ENCODE measurements at regions not wholly inside any gene's neighbourhood (a gene's known extent, or its start where the extent isn't known, plus 50 kb on each side); places are given as distances from the start of the nearest gene placed in this dataset.

DNA sequence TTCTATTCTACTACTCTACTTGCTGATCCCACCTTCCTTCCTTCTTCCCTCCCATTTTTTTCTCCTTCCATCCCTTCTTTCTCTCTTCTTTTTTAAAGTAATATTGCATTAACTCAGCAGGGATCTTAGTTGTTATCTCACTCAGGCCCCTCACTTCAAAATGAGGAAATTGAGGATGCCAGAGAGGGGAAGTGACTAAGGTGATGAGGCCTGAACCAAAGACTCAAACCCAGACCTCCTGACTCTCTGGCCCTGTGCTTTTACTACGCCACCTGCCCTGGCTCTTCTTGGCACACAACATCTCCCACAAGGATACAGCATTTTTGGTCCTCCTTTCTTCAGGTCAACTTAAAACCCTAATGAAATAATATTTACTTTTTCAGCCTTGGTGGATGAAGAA, 151.7 kb upstream of the ZNF648 start:
- TF ChIP-seq, protein P1, sequence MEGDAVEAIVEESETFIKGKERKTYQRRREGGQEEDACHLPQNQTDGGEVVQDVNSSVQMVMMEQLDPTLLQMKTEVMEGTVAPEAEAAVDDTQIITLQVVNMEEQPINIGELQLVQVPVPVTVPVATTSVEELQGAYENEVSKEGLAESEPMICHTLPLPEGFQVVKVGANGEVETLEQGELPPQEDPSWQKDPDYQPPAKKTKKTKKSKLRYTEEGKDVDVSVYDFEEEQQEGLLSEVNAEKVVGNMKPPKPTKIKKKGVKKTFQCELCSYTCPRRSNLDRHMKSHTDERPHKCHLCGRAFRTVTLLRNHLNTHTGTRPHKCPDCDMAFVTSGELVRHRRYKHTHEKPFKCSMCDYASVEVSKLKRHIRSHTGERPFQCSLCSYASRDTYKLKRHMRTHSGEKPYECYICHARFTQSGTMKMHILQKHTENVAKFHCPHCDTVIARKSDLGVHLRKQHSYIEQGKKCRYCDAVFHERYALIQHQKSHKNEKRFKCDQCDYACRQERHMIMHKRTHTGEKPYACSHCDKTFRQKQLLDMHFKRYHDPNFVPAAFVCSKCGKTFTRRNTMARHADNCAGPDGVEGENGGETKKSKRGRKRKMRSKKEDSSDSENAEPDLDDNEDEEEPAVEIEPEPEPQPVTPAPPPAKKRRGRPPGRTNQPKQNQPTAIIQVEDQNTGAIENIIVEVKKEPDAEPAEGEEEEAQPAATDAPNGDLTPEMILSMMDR (IDR thresholded peaks at IDR 0.05) = no peak

DNA sequence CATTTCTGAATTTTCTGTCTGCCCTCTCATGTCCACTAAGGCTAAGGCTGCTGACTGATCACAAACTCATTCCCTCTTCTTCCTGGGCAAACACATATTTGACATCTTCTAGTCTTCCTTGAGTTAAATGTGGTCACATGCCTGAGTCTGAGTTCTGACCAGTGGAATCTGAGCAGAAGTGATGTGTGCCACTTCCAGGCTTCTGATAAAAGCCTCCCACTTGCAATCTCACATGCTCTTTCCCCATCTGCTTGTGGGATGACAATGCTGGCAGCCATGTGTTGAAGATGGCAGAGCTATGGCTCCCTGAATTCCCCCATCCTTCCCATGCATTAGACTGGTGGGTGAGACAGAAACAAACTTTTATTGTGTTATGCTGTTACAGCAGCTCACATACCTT, 149.9 kb upstream of the ZNF648 start:
- TF ChIP-seq, protein P1 (IDR thresholded peaks at IDR 0.05) = no peak

DNA sequence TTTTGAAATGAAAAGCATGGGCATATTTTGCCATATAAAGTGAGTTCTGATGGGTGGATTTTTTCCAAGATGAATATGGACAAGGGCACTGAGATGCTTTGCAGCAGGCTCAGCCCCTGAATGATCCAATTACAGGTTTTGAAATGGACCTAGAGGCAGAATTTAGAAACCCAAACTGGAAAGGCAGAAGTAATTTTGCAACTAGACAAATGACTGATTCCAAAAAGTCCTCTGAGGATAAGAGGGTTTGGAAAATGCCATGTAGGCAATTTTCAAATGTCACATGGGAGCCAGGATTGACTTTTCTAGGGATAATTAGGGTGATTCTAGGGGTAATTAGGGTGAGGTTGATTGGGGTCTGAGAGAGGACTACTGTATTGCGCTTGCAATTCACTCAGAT, 148.9 kb upstream of the ZNF648 start:
- TF ChIP-seq, protein P1 (IDR thresholded peaks at IDR 0.05) = no peak

DNA sequence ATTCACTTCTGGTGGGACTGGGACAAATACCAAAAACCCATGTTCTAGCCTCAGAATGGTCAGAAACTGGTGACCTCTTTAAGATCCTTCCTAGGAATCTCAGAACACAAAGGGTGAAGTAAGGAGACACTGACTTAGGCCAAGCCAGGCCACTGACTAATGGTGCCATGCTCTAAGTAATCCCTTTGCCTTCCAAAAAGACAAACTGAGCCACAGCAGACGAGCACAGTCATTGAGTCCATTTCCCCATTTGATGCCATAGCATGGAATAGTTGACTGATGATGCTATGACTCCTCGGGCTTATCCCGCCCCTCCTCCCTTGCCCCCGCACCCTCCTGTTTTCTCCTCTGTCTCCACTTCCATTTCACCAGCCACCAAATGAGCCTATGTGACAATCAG, 145.8 kb upstream of the ZNF648 start:
- TF ChIP-seq, protein P1 (IDR thresholded peaks at IDR 0.05) = no peak

DNA sequence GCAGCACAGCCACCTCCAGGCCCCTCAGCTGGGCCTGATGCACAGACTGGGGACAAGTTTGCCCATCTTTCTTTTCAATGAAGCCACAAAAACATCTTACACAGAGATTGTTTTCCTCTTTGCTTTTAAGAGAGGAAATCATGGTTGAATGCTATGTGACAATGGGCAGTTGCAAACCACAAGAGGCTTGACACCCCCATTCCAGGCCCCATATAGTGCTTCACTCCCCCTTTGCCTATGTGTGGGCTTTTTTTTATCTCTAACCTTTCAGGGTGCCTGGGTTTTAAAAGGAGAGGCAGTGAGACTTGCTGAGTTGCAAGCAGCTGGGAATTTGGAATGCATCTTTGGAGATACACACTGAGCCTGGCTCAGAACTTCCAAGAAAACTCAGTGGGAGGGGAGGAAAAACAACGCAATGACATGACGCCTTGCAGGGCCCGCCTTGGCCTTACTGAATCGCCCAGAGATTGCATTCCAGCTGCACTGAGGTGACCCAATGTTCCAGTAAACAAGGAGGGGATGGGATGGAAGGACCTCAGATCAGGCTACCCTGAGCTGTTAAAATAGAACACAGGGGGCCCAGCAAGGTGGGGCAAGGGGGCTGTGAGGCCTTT, 145.2 kb upstream of the ZNF648 start:
- TF ChIP-seq, protein P1 (IDR thresholded peaks at IDR 0.05) = no peak

DNA sequence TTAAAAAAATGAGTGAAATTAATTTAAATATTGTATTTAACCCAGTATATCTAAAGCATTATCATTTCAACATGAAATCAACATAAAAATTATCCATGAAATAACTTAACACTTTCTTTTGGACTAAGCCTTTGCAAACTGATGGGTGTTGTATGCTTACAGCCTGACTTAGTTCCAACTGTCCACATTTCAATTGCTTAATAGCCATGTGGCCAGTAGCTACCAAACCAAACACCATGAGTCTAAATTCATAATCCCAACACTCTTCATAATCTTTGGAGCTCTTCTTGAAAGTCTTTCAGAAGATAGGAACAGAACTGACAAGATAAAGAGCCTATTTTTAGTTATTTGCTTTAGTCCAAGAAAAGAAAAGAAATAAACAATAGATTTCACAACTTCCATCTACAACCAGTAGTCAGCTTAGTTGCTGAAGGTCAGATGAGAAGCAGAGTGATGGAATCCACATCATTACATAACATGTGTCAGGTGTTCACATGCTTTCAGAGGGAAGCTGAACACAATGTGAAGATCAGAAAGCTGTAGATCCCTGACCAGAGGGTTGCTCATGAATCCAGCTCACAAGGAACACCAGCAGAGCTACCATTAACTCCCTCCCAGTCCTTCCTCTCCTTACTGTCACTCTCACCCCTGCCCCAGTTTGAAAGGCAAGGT, 144.0 kb upstream of the ZNF648 start:
- TF ChIP-seq, protein P1 (IDR thresholded peaks at IDR 0.05) = no peak

DNA sequence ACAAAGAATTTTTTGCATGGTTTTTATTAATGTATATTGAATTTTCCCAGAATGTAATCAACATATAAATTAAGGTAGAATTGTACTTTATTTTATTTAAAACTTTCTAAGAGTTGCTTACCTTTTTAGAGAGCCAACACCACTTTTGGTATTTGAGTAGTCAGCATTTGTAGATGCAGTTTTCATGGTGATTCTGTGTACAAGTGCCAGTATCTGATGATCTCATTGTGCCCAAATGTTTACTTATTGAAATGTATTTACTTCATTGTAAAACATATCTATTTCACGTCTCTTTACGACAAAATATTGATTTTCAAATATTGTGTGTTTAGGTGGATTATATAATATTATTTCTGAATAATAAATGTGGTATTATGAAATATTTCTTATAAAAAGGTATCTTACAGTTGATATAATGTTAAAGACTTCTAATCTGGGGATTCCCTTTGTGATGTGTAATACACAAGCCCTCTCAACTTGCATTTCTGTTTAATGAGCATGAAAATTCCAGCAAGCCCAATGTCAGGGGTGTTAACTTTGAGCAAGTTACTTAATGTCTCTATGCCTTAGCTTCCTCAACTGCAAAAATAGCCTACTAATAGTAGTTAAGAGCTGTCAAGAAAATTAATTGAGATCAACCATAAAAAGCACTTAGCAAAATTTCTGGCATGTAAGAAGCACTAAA, 141.8 kb upstream of the ZNF648 start:
- TF ChIP-seq, protein P1 (IDR thresholded peaks at IDR 0.05) = no peak

All from LNCAP (cell line).